GM19467 (cell line): ENCODE measurements at regions not wholly inside any gene's neighbourhood (a gene's known extent, or its start where the extent isn't known, plus 50 kb on each side); places are given as distances from the start of the nearest gene placed in this dataset.
"Not testable (repeated sequence)": the region's sequence is repeated elsewhere in the genome, so short reads cannot be mapped to it uniquely, and the experiment has no call there.

Experiments used
- ATAC-seq: cut with Tn5 transposase; IDR thresholded peaks from one replicate; pipeline ENCODE4 v1.9.1; 2021; ENCODE audit warnings: mild to moderate bottlenecking, moderate library complexity; ENCODE audit not compliant: unreplicated experiment

DNA sequence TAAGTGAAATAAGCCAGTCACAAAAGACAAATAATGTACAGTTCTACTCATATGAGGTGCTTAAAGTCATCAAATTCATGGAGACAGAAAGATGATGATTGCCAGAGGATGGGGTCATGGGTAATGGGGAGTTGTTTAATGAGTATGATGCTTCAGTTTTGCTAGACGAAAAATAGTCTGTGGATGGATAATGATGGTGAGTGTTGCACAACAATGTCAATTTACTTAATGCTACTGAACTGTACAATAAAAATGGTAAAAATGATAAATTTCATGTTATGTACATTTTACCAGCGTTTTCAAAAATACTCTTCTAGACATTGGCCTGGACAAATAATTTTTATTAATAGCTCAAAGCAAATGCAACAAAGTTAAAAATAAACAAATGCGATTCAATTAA, 118.5 kb upstream of the KYNU start:
- ATAC-seq: no peak

GRCh38 chr2:142757111-142757510, 120.4 kb upstream of the KYNU start:
- ATAC-seq: no peak

GRCh38 chr2:142756430-142756829, 121.0 kb upstream of the KYNU start:
- ATAC-seq: no peak

DNA sequence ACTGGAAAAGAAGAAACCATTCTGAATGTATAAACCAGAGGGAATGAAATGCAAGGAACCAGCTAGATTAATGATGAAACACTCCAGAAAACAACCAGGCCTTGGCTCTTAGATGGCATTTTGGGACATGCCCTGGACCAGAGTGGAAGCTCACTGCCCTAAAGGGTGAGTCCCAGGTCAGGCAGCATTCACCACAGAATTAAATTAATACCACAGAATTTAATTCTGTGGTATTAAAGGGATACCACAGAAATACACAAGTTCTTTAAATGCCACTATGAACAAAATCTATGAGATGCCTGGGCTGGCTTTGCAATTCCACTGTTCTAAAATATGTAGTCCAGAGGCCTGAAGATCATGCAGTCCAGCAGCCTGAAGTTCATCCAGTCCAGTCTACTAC, 122.3 kb upstream of the KYNU start:
- no peak for ATAC-seq

GRCh38 chr2:142754182-142754581, 123.3 kb upstream of the KYNU start:
- no peak for ATAC-seq

- ATAC-seq: no peak
Observed at GRCh38 chr2:142750858-142751257, 126.6 kb upstream of the KYNU start.

DNA sequence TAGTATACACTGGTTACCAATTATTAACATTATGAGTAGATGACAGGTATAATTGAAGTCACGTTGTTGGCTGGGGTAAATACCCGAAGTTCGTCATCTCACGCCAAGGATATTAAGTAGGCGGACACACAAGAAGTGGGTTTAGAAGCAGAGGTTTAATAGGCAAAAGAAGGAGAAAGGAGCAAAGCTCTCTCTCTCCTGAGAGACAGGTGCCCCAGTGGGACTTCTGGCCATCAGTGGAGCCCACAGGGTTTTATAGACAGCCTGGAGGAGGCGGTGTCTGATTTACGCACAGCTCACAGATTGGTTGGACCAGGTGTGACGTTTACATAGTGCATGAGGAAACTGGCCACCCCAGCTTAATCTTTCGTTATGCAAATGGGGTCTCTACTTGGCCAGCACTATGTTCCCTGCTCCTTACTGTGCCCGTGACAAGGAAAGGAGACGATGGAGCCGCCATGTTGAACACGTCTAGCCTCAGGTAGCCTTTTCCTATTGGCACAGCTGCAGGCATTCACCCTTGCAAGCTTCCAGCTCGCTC, 128.8 kb upstream of the KYNU start:
- ATAC-seq: no peak

DNA sequence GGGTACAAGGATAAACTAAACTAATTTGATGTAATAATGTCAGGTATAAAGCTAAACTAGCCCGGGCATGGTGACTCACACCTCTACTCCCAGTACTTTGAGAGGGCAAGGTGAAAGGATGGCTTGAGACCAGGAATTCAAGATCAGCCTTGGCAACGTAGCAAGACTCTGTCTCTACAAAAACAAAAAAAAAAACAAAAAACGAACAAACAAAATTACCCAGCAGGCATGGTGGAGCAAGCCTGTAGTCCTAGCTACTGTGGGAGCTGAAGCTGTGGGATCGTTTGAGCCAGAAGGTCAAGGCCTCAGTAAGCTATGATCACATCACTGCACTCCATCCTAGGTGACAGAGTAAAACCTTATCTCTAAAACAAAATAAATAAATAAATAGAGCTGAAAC, 131.8 kb upstream of the KYNU start:
- ATAC-seq: no peak

GRCh38 chr2:142742371-142743214, 134.9 kb upstream of the KYNU start:
- no peak for ATAC-seq

DNA sequence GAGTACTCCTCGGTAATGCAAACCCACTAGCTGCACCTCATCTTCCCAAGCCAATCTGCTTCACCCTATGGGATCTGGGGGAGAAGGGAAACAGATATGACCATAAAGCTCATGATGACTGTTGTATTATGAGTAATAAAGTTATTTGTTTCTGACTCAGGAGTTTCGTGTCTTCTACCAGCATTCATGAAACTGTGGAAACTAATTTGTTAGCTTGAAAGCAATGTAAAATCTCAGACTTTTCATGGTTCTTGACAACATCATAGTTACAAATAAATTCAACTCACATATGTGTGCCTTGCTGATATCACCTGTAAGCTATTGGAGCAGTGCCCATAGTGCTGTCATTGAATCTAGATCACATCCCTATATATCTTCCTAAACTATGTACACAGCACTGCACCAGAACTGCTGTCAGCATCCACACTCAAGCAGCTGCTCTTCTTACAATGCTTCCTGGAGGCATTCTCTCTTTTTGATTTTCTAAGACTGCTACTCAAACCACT, 135.6 kb upstream of the KYNU start:
- ATAC-seq: no peak

DNA sequence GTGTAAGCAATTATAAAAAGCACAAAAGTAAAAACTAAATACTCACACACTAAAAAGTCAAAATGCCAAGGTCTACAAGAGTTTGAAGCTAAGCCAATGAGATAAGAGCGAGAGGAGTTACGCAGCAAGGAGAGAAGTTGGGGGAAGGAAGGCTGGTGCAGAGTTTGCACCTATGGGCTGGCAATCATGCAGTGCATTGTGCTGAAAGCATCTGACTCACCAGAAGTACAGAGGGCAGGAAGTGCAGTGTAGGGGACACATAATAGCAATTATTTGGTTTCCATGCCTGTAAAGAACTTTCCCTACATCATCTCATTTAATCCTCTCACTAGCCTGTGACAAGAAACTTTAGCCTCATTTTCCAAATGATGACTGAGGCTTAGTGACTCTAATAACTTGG, 142.7 kb upstream of the KYNU start:
- no peak for ATAC-seq

- ATAC-seq: no peak
Observed at GRCh38 chr2:142734231-142734630, 143.2 kb upstream of the KYNU start.

- not testable (repeated sequence) for ATAC-seq
Observed at GRCh38 chr2:142729814-142730213, 147.7 kb upstream of the KYNU start.

- not testable (repeated sequence) for ATAC-seq
Observed at GRCh38 chr2:142727821-142728478, 149.5 kb upstream of the KYNU start.

DNA sequence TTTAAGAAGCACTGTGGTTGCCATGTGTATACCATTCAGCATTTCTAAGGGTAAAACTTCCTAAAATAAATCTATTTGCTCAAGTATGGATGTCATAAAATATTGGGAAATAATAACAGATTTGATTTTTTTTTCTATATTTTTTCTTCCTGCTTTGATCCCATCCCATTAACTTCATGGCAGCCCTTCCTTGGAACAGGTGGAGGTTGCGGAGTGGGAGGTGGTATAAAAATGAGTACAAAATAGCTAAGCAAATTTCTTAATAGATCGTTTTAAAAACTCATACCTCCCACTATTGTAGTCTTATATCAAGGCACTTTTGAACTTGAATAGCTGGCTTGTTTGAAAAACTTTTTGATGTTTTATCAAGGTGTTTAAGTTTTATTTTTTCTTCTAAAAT, 152.1 kb upstream of the KYNU start:
- ATAC-seq: no peak

- ATAC-seq: peak; percentile 62
Observed at GRCh38 chr2:142724713-142725349, 152.6 kb upstream of the KYNU start.

DNA sequence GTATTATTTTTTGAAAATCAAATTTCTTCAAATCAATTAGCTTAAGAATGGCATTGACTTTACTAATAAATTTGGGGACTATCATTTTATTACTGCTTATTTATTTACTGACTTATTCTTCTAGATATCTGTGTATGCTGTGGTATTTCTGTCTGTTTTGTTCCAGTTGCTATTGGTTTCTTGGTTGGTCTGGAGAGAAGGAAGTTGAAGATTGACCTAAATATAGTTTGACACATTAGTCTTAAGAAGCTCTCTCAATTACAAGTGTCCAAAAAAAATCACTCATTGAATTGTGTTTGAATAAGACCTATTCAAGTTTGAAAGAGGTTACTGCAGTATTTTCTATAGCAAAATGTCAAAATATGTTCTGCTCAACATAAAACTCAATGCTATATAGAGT, 153.3 kb upstream of the KYNU start:
- no peak for ATAC-seq

DNA sequence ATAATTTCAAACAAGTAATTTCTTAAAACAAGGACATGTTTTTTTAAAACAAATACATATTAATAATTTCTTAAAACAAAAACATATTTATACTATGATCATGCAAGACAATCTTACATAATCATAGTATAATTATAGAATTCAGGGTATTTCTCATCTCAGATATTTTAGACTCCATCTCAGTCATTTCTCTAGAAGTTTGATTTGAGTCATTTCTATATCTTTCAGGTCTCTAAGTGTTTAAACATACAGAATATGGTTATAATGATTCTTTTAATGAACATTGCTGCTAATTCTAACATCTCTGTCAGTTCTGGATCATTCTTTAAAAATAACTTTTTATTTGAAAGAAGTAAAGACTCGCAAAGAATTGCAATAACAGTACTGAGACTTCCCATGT, 154.2 kb upstream of the KYNU start:
- ATAC-seq: no peak

- no peak for ATAC-seq
Observed at GRCh38 chr2:142722569-142722968, 154.9 kb upstream of the KYNU start.

DNA sequence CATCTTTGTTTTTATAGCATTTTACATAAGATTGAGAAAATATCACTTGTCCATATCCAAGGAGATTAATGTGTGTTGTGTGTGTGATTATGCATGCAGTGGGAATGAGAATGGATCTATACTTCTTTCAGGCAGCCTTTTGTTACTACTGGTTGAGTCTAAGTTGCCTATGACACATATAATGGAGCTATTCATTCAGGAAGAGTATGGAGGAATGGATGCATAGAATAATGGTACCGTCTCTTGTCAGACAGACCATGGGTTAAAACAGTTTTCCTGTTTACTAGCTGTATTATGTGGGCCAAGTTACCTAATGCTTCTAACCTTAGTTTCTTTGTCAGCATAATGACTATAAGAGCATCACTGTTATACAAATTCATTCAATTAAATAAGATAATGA, 155.4 kb upstream of the KYNU start:
- no peak for ATAC-seq

DNA sequence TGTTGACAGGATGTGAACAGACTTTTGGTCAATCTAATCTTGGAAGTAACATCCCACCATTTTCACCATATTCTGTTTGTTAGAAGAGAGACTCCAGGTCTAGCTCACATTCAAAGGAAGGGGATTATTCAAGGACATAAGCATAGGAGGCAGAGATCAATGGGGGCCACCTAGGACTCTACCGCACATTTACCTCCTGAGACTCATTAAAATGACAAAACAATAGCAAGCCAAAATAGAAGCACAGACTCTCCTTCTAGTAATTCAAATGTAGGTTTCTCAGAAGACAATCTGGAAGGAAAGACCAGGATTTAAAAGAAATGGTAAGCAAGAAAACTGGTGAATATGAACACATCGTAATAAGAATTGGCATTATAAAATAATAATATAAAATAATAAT, 156.4 kb upstream of the KYNU start:
- no peak for ATAC-seq
